ENCODE measurements at regions not wholly inside any gene's neighbourhood (a gene's known extent, or its start where the extent isn't known, plus 50 kb on each side); places are given as distances from the start of the nearest gene placed in this dataset.

GRCh38 chr4:144202081-144202480 lies 61.6 kb upstream of the GYPA start:
- no peak for DNase-seq (ENCODE audit: low read depth in 3 of 3, low spot score in 2 of 3)

GRCh38 chr4:144203155-144203554 lies 62.6 kb upstream of the GYPA start:
- DNase-seq (ENCODE audit: low read depth in 3 of 3, low spot score in 2 of 3), result no peak

DNA sequence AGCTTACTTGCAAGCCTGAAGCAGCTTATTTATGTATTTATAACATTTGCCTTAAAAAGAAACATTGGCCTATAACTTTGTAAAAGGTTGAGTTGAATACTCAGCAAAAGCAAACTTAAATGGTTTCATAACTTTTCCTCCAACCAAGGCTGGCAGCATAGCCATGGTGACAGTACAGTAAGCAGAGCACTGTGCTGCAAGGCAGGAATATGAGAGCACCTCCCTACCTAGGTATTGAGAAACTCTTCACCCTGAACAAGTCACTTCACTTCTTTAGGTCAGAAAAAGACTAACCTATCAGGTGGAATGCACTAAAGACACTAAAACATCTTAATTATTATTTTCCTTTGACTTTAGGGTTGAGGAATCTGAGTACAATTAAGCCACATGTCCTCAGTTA lies 63.9 kb upstream of the GYPA start:
- no peak for DNase-seq (ENCODE audit: low read depth in 3 of 3, low spot score in 2 of 3)

GRCh38 chr4:144206711-144207110 lies 66.2 kb upstream of the GYPA start:
- no peak for DNase-seq (ENCODE audit: low read depth in 3 of 3, low spot score in 2 of 3)

DNA sequence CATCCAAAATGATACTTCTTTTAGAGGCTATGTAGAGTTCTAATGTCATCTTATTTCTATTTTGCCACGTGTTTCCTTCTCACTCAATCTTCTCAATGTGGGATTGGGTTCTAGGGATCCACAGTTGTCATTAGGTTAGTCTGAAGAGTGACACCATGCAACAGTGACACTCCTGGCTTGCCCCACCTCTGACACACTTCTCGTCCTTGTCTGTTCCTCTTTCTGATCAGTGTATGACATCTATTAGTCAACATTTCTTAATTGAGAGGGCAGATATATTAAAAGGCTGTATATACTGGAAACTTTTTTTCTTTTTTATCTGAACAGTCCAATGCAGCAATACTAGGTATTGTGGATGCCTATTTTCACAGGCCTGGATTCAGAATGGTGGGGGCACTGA lies 67.6 kb upstream of the GYPA start:
- DNase-seq (ENCODE audit: low read depth in 3 of 3, low spot score in 2 of 3), result no peak

GRCh38 chr4:144209491-144209890 lies 69.0 kb upstream of the GYPA start:
- no peak for DNase-seq (ENCODE audit: low read depth in 3 of 3, low spot score in 2 of 3)

DNA sequence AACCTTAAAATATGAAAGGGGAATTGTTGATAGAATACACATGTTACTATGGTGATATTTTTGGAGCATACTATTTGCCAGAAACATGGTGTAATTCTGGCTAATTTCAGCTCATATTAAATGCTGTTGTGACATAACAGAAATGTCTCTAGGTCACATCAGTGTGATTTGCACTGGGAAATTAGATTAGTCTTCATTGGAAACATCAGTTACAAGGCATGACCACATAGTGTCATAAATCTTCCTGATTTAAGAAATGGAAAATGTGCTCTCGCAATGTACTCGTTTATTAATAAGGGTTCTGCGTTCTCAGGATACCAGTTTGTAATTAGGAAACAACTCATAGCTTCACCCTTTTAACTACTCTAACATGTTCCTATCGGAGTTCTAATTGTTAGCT lies 72.9 kb upstream of the GYPA start:
- no peak for DNase-seq (ENCODE audit: low read depth in 3 of 3, low spot score in 2 of 3)

GRCh38 chr4:144223149-144223548 lies 82.6 kb upstream of the GYPA start:
- DNase-seq (ENCODE audit: low read depth in 3 of 3, low spot score in 2 of 3), result no peak

DNA sequence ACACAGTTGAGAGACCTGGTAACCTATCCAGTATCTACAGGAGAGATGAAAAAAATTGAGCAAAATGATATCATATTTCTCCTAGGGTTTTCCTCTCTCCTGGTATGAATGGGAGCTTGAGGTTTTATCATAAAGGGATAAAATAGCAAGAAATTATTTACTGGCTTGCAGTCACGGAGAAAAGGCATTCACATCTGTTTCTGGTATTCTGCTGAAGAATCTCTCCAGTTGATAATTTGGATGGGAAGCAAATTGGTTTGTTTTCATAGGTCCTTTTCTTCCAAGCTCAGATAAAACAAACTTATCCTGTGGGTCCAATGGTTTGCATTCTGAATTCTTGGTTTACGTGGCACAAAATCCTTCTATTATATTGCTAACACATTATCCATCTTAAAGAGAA lies 83.1 kb upstream of the GYPA start:
- no peak for DNase-seq (ENCODE audit: low read depth in 3 of 3, low spot score in 2 of 3)

GRCh38 chr4:144259285-144259684 lies 118.8 kb upstream of the GYPA start:
- no peak for DNase-seq (ENCODE audit: low read depth in 3 of 3, low spot score in 2 of 3)

- no peak for DNase-seq (ENCODE audit: low read depth in 3 of 3, low spot score in 2 of 3)
These were observed 126.6 kb upstream of the GYPA start for GRCh38 chr4:144267084-144267483.

GRCh38 chr4:144280688-144281087 lies 140.2 kb upstream of the GYPA start:
- DNase-seq (ENCODE audit: low read depth in 3 of 3, low spot score in 2 of 3), result no peak

DNA sequence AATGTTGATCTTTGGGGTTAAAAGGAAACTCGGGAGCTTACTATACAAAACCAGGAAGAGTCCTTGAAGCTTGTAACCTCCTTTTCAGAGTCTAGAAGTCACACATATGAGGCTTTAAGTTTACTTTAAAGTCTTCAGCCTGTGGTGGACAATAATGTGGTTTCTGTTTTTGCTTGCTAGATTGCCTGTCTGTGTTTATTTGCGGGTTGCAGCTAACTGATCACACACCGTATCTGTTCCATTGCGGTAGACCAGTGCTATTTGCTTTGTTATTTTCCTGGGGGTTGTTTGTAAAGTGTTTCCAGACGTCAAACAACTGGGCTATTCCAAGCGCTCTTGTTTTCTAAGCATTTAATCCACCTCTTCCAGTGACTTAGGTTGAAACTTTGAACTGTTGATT lies 143.0 kb upstream of the GYPA start:
- no peak for DNase-seq (ENCODE audit: low read depth in 3 of 3, low spot score in 2 of 3)

DNA sequence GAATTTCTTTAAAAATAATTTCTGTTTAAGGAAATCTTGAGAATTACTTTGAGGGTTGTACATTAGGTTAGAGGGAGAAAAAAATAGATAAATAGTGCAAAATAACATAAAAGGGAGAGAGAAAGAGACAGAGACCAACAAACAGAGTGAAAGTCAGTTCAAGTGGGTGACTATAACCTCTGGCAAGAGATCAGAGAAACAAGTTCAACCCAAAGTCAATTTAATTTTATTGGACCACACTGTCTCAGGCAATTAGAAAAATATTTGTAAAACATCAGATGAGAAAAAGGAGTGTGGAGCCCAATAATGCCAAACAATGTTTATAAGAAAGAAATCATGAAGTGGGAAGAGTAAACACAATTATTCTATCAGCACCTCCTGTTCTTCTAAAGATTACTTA lies 143.5 kb upstream of the GYPA start:
- DNase-seq (ENCODE audit: low read depth in 3 of 3, low spot score in 2 of 3), result no peak

GRCh38 chr4:144288011-144288903 lies 147.7 kb upstream of the GYPA start:
- no peak for DNase-seq (ENCODE audit: low read depth in 3 of 3, low spot score in 2 of 3)

- no peak for DNase-seq (ENCODE audit: low read depth in 3 of 3, low spot score in 2 of 3)
These were observed 149.3 kb upstream of the GYPA start for GRCh38 chr4:144289667-144290428.

DNA sequence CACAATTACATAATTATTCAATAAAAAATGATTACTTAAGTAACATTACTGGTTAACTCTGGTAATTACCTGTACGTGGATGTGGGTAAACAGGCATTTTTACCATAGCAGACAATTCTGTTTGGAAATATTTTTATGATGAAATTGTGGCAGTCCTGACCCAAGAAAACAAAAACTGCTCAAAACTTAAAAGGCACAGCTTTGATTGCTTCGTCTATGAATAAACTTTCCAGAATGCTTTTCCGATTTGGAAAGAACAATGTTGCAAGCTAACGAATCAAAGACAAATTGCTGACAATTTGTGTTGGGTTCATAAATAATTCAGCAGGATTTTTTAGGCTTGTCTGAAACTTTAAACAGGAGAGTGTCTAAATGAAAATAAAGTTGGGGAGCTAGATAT lies 150.6 kb upstream of the GYPA start:
- DNase-seq (ENCODE audit: low read depth in 3 of 3, low spot score in 2 of 3), result no peak

GRCh38 chr4:144294211-144294610 lies 153.7 kb upstream of the GYPA start:
- no peak for DNase-seq (ENCODE audit: low read depth in 3 of 3, low spot score in 2 of 3)

DNA sequence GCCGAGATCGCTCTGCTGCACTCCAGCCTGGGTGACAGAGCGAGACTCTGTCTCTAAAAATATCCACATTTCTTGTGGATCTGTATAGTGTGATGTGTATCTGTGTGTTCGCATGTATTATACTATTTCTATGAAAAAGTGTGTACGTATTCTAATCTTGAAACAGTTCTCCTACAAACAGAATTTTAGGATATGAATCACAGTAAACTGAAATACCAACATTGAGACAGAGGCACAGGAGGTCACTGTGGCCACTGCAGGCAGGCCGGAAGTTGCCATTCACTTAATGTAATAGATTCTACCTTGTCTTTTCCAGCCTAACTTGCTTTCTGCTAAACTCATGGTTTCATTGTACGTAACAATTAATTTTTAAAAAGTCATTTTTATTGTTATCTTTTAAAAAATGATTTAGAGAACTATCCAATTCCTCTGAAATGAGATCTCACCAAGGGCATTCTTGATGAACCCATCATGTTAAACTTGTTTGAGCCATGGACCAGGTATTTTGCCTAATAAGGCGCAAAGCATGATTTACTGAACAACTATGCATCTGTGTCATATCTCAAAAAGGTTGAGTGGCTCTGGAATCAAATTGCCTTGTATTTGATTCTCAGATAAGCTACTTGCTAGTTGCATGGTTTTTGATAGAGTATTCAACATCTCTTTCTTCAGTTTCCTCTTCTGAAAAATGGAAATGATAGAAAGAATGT lies 154.9 kb upstream of the GYPA start:
- no peak for DNase-seq (ENCODE audit: low read depth in 3 of 3, low spot score in 2 of 3)

DNA sequence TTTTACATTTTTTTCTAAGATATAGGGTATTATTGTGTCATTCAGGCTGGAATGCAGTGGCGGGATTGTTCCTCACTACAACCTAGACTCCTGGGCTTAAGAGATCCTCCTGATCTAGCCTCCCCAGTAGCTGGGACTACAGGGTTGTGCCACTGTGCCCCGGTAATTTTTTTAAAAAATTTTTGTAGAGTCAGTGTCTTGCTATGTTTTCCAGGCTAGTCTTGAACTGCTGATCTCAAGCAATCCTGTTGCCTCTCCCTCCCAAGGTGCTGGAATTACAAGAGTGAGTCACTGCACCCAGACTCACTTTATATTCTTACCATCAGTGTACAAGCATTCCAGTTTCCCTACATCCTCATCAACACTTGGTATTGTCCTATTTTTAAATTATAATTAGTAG lies 156.4 kb upstream of the GYPA start:
- no peak for DNase-seq (ENCODE audit: low read depth in 3 of 3, low spot score in 2 of 3)

- no peak for DNase-seq (ENCODE audit: low read depth in 3 of 3, low spot score in 2 of 3)
These were observed 158.0 kb upstream of the GYPA start for GRCh38 chr4:144298519-144298918.

DNA sequence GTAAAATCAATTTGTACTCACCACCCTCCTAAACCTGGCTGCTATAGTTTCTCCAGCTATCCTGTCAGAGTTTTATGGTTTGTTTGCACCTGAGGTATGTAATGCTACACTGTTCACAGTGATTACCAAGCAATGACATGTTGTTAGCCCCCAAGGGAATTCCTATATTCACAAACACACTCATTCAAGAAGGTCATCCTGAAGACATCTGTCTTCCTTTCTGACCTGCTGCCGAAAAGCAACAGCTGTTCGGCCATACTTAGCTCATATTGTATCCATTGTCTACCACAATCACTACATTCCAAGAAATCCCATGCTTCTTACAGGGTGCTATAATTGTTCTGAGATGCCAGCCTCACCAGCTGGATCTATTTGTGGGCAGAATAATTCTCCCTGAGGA lies 160.1 kb upstream of the GYPA start:
- no peak for DNase-seq (ENCODE audit: low read depth in 3 of 3, low spot score in 2 of 3)

Data from right renal cortex interstitium (tissue), 3 donors.